Thyroid gland (tissue), 4 donors: ENCODE measurements at regions not wholly inside any gene's neighbourhood (a gene's known extent, or its start where the extent isn't known, plus 50 kb on each side); places are given as distances from the start of the nearest gene placed in this dataset.

Source experiments
- DNase-seq, 2 donors: peaks; one replicate each; pipeline ENCODE4 v3.0.0-alpha.2; 2019
- H3K27ac ChIP-seq, 3 donors: fragments of 200-600 bp; sonication (generic); 1 replicate in 2 of 3; 2 replicates in 1 of 3; pipeline ENCODE4 v1.5.1; 2016 to 2019; ENCODE audit warnings: mild to moderate bottlenecking in 1 of 3, moderate library complexity in 1 of 3
- H3K27me3 ChIP-seq: fragments of 200-600 bp; sonication (generic); one replicate; pipeline ENCODE4 v1.5.1; 2019
- H3K36me3 ChIP-seq, 2 donors: fragments of 200-600 bp; sonication (generic); one replicate each; pipeline ENCODE4 v1.5.1; 2016 to 2019
- H3K4me1 ChIP-seq, 2 donors: fragments of 200-600 bp; sonication (generic); one replicate each; pipeline ENCODE4 v1.5.1; 2017 to 2019
- H3K4me3 ChIP-seq, 3 donors: fragments of 200-600 bp; sonication (generic); replicated peaks in 1 of 3; 1 replicate in 2 of 3; 2 replicates in 1 of 3; pipeline ENCODE4 v1.5.1; 2016; ENCODE audit warnings: mild to moderate bottlenecking in 1 of 3
- H3K9me3 ChIP-seq: fragments of 200-600 bp; sonication (generic); one replicate; pipeline ENCODE4 v1.5.1; 2017
- POLR2A ChIP-seq, 2 donors: fragments of 450-650 bp; IDR thresholded peaks; one replicate each; pipeline ENCODE4 v1.6.1; 2017; ENCODE audit warnings: antibody characterized with exemption in 2 of 2, mild to moderate bottlenecking in 2 of 2, moderate library complexity in 1 of 2
- WGBS, 2 donors: methylation state at CpG; one replicate each; pipeline ENCODE4 v1.1.5; 2017; 5-methylcytosine and 5-hydroxymethylcytosine counted together
- intact Hi-C: fragments of 100-400 bp; cut with DNase I; formaldehyde crosslinking; loops from one replicate; pipeline ENCODE4 v1.15.1; 2023
- TF ChIP-seq, protein P1 (sequence below), 6 experiments: fragments of 200-600 bp in 3 of 6; fragments of 450-650 bp in 3 of 6; sonication (generic) in 3 of 6; IDR thresholded peaks; one replicate each; pipeline ENCODE4 v1.5.1; 2016 to 2019; ENCODE audit warnings: antibody characterized with exemption in 6 of 6, mild to moderate bottlenecking in 2 of 6, inconsistent platforms in 1 of 6, moderate library complexity in 1 of 6

DNA sequence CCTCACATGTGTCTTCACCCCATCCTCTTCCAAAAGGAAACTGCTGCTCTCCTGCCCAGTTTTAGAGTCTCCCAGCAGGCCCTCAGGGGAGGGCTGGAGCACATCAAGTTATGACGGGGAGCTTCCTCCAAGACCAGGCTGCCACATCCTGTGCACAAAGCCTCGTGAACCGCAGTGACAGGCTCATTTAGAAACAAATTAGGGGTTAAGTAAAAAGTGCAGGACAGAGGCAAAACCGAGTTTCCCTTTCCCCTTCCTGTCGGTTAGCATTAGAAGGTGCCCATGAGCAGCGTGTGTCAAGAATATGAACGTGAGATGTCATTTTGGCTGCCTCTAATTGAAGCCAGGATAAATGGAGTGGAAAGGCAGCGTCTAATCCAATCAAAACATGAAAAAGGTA is 199.7 kb downstream of the ARRDC4 start:
- WGBS, 2 donors, result 36 to 51% methylated on average over 8 of the region's 8 CpGs
- no peak overlapping the region for H3K4me3 ChIP-seq
- no peak for DNase-seq
- H3K27ac ChIP-seq, result no peak overlapping the region
- intact Hi-C loops, result no loop called here
- H3K27me3 ChIP-seq, result no peaks in the 10 kb centered on the region
- no peak for TF ChIP-seq POLR2A (IDR thresholded peaks at IDR 0.05)
- TF ChIP-seq, protein P1, sequence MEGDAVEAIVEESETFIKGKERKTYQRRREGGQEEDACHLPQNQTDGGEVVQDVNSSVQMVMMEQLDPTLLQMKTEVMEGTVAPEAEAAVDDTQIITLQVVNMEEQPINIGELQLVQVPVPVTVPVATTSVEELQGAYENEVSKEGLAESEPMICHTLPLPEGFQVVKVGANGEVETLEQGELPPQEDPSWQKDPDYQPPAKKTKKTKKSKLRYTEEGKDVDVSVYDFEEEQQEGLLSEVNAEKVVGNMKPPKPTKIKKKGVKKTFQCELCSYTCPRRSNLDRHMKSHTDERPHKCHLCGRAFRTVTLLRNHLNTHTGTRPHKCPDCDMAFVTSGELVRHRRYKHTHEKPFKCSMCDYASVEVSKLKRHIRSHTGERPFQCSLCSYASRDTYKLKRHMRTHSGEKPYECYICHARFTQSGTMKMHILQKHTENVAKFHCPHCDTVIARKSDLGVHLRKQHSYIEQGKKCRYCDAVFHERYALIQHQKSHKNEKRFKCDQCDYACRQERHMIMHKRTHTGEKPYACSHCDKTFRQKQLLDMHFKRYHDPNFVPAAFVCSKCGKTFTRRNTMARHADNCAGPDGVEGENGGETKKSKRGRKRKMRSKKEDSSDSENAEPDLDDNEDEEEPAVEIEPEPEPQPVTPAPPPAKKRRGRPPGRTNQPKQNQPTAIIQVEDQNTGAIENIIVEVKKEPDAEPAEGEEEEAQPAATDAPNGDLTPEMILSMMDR (IDR thresholded peaks at IDR 0.05), result no peak
- H3K9me3 ChIP-seq, result no peaks in the 10 kb centered on the region
- no peaks in the 10 kb centered on the region for H3K4me1 ChIP-seq
- H3K36me3 ChIP-seq, result no peaks in the 10 kb centered on the region

DNA sequence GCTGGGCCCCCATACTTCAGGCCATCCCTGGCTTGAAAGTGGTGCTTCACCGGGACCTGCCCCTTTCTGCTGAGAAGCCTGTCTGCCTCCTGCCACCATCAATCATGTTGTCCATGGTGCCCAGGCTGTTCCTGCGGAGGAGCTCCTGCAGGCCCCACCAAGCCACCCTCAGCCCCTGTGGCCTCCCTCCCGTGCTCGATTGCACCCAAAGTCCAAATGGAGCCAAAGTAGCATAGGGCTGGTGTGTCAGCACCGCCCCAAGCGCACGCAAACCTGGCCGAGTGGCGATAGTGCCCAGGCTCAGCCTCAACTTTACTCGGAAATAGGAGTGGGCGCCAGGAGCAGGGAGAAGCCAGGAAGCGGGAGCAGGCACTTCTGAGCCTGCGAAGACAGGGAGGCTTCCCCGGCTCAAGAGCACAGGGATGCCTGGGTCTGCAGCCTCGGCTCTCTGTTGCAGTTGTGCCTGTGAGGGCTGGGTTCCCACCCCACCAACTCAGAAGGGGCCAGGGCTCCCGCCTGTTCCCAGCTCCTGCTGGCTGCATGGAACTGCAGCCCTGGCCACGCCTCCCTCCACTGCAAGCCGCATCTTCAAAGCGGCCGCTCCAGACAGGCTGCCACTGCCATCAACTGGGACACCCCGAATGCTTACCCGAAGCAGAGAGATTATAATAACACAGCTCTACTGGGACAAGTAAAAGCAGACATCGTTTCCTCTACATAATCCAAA is 203.0 kb downstream of the ARRDC4 start:
- 70 to 88% methylated on average over 9 to 23 of the region's 23 CpGs for WGBS, 2 donors
- Histone ChIP-seq H3K4me1 (no peaks in the 10 kb centered on the region), H3K36me3 (no peaks in the 10 kb centered on the region), H3K27ac (no peak overlapping the region), H3K9me3 (no peaks in the 10 kb centered on the region), H3K27me3 (no peaks in the 10 kb centered on the region), H3K4me3 (no peak overlapping the region)
- no peak for DNase-seq
- TF ChIP-seq POLR2A (IDR thresholded peaks at IDR 0.05), result no peak
- TF ChIP-seq, protein P1 (IDR thresholded peaks at IDR 0.05), result no peak
- intact Hi-C loops, result no loop called here

DNA sequence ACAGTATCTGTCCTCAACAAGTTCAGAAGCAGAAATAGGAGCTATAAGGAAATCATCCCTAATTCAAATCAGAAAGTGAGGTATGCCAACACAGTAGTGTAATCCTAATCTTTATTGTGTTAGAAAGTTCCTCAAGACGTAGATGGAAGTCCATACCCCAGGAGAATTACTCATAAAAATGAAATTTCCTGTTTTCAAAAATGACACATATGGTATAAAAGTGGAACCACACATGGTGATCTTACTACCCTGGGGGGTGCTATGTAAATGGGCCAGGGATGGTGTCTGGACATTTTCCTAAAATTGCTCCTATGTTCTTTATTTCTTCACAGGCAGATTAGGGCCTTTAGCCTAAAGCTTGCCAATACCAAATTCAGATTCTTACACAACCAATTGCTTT is 204.1 kb downstream of the ARRDC4 start:
- TF ChIP-seq, protein P1 (IDR thresholded peaks at IDR 0.05), result no peak
- TF ChIP-seq POLR2A (IDR thresholded peaks at IDR 0.05), result no peak

DNA sequence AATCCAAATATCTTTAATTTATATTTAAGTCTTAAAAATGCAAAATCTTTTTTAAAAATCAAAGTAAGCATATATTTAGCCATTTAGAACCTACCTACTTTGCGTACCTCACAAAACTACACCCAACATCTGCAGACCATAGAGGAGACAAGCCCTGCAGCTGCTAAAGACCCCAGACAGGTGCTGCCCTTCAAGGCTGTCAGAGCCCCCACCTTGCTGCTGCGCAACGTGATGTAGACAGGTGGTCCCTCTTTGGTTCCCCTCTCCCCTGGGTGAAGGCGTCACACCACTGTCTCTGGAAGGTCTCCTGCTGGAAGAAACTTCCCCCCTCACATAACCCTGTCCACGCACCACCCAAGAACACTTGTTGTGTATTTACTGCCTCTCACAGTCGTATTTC is 204.5 kb downstream of the ARRDC4 start:
- no peak for DNase-seq
- Histone ChIP-seq H3K36me3 (no peaks in the 10 kb centered on the region), H3K9me3 (no peaks in the 10 kb centered on the region), H3K4me3 (no peak overlapping the region), H3K27ac (no peak overlapping the region), H3K4me1 (no peaks in the 10 kb centered on the region), H3K27me3 (no peaks in the 10 kb centered on the region)
- intact Hi-C loops, result no loop called here
- WGBS, 2 donors, result 81 to 82% methylated on average over 6 of the region's 6 CpGs
- no peak for TF ChIP-seq POLR2A (IDR thresholded peaks at IDR 0.05)
- TF ChIP-seq, protein P1 (IDR thresholded peaks at IDR 0.05), result no peak

More for the DNA sequence above, 204.1 kb downstream of the ARRDC4 start:
- H3K36me3 ChIP-seq, result no peaks in the 10 kb centered on the region
- intact Hi-C loops, result no loop called here
- no peak overlapping the region for H3K4me3 ChIP-seq
- WGBS, 2 donors, result 58 to 74% methylated on average over 1 of the region's 1 CpG
- H3K4me1 ChIP-seq, result no peaks in the 10 kb centered on the region
- no peak overlapping the region for H3K27ac ChIP-seq
- no peaks in the 10 kb centered on the region for H3K27me3 ChIP-seq
- DNase-seq, result no peak
- no peaks in the 10 kb centered on the region for H3K9me3 ChIP-seq

DNA sequence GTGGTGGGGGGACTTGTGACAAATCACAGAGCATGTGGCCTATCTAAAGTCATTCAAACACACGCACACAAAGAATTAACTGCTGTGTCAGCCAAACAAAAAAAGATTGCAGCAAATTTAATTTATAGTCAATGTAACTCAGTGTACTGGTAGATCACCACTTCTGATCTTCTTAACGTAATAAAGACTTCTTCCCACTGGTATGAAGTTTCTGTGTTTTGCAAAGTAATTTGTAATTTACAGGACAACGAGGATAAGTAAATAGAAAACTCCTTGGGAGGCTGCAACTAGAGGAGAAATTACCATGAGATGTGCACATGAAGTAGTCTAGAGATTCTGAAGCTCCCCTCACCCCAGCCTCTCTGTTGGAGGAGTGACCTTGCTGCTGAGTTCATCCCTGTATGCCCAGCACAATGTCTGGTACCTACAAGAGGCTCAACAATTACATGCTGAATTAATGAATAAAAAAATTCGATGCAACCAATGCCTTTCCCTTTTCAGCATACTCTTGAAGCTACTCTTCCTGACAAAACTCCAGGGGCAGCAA is 207.3 kb downstream of the ARRDC4 start:
- Histone ChIP-seq H3K4me1 (no peaks in the 10 kb centered on the region), H3K27me3 (no peaks in the 10 kb centered on the region), H3K9me3 (no peaks in the 10 kb centered on the region), H3K36me3 (no peaks in the 10 kb centered on the region), H3K4me3 (no peak overlapping the region), H3K27ac (no peak overlapping the region)
- DNase-seq, result no peak
- TF ChIP-seq POLR2A (IDR thresholded peaks at IDR 0.05), result no peak
- TF ChIP-seq, protein P1 (IDR thresholded peaks at IDR 0.05), result no peak
- intact Hi-C loops, result no loop called here
- WGBS, 2 donors, result 63 to 69% methylated on average over 4 of the region's 4 CpGs
